OCI-LY3 (cell line): ENCODE measurements at regions not wholly inside any gene's neighbourhood (a gene's known extent, or its start where the extent isn't known, plus 50 kb on each side); places are given as distances from the start of the nearest gene placed in this dataset.

ENCODE experiments used
- H2AFZ ChIP-seq: fragments of 200-600, 300-600 bp; shearing (Covaris generic); 2 replicates; pipeline ENCODE4 v1.6.0; 2014; ENCODE audit warnings: antibody characterized with exemption, low read depth, low read length
- H3K27ac ChIP-seq: fragments of 200-600, 300-600 bp; sonication (generic); 2 replicates; pipeline ENCODE4 v1.5.1; 2014; ENCODE audit warnings: mild to moderate bottlenecking, low read length, moderate library complexity, mixed read lengths
- H3K27me3 ChIP-seq: fragments of 200-600, 300-600 bp; sonication (generic); 2 replicates; pipeline ENCODE4 v1.6.1; 2014; ENCODE audit warnings: low read depth, low read length, mixed read lengths
- H3K36me3 ChIP-seq: fragments of 200-600, 300-600 bp; sonication (generic); replicated peaks from 2 replicates; pipeline ENCODE3; 2014; ENCODE audit warnings: low read depth, low read length, mixed read lengths
- H3K4me1 ChIP-seq: fragments of 300-600, 200-600 bp; sonication (generic); 2 replicates; pipeline ENCODE4 v1.6.1; 2014; ENCODE audit warnings: low read length, mixed read lengths
- H3K4me2 ChIP-seq: fragments of 200-600, 300-600 bp; sonication (generic); 2 replicates; pipeline ENCODE4 v1.6.1; 2014; ENCODE audit warnings: low read length, mixed read lengths
- H3K4me3 ChIP-seq: fragments of 300-600, 200-600 bp; sonication (generic); 2 replicates; pipeline ENCODE4 v1.5.1; 2014; ENCODE audit warnings: antibody characterized with exemption, mild to moderate bottlenecking, low read length, moderate library complexity
- H3K79me2 ChIP-seq: fragments of 300-600, 200-600 bp; shearing (Covaris generic); 2 replicates; pipeline ENCODE4 v1.6.1; 2014; ENCODE audit warnings: mild to moderate bottlenecking, low read length, mixed read lengths
- H3K9ac ChIP-seq: fragments of 300-600, 200-600 bp; shearing (Covaris generic); 2 replicates; pipeline ENCODE4 v1.6.0; 2014; ENCODE audit warnings: mild to moderate bottlenecking, low read length, moderate library complexity
- H3K9me3 ChIP-seq: fragments of 200-600, 300-600 bp; shearing (Covaris generic); 2 replicates; pipeline ENCODE4 v1.6.1; 2014; ENCODE audit warnings: low read length, mixed read lengths; ENCODE audit not compliant: insufficient read depth
- H4K20me1 ChIP-seq: fragments of 200-600, 300-600 bp; sonication (generic); 2 replicates; pipeline ENCODE4 v1.6.1; 2016; ENCODE audit warnings: low read length, mixed read lengths; ENCODE audit not compliant: insufficient read depth
- EZH2phosphoT487 ChIP-seq: fragments of 200-600 bp; shearing (Covaris generic); IDR thresholded peaks from 2 replicates; pipeline ENCODE4 v1.6.1; 2018; ENCODE audit warnings: antibody characterized with exemption, mixed run types, low read depth
- TF ChIP-seq, protein P1 (sequence below): fragments of 200-600, 300-600 bp; sonication (generic); IDR thresholded peaks from 2 replicates; pipeline ENCODE4 v1.5.1; 2014; ENCODE audit warnings: antibody characterized with exemption, low read length, low read depth

DNA sequence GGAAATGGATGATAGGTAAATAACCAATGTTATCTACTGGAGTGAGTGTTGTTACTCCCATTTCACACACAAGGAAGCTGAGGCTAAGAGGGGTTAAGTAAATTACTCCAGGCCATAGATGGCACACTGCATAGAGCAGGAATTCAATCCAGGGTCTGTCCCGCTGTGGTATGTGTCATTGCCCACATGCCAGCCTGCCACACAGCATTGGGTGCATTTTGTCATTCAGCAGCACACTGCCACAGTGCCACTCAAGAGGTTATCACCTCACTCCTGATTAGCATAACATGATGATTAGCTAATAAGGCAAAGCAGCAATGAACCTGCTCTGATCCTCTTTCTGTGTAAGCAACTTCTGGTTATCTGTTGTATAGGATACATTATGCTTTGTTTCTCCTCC is 157.4 kb upstream of the CTNNB1 start:
- Histone ChIP-seq H3K27ac (no peak overlapping the region), H2AFZ (no peak overlapping the region), H3K4me1 (no peaks in the 10 kb centered on the region), H3K9me3 (no peaks in the 10 kb centered on the region), H4K20me1 (no peaks in the 10 kb centered on the region), H3K4me3 (no peak overlapping the region), H3K9ac (no peak overlapping the region), H3K79me2 (no peaks in the 10 kb centered on the region), H3K27me3 (peaks cover 13% of the 10 kb centered on the region; the same call in 1 of the 2 replicates), H3K36me3 (no peaks in the 10 kb centered on the region), H3K4me2 (no peak overlapping the region)
- TF ChIP-seq EZH2phosphoT487, result no peak
- TF ChIP-seq, protein P1, sequence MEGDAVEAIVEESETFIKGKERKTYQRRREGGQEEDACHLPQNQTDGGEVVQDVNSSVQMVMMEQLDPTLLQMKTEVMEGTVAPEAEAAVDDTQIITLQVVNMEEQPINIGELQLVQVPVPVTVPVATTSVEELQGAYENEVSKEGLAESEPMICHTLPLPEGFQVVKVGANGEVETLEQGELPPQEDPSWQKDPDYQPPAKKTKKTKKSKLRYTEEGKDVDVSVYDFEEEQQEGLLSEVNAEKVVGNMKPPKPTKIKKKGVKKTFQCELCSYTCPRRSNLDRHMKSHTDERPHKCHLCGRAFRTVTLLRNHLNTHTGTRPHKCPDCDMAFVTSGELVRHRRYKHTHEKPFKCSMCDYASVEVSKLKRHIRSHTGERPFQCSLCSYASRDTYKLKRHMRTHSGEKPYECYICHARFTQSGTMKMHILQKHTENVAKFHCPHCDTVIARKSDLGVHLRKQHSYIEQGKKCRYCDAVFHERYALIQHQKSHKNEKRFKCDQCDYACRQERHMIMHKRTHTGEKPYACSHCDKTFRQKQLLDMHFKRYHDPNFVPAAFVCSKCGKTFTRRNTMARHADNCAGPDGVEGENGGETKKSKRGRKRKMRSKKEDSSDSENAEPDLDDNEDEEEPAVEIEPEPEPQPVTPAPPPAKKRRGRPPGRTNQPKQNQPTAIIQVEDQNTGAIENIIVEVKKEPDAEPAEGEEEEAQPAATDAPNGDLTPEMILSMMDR, result no peak

DNA sequence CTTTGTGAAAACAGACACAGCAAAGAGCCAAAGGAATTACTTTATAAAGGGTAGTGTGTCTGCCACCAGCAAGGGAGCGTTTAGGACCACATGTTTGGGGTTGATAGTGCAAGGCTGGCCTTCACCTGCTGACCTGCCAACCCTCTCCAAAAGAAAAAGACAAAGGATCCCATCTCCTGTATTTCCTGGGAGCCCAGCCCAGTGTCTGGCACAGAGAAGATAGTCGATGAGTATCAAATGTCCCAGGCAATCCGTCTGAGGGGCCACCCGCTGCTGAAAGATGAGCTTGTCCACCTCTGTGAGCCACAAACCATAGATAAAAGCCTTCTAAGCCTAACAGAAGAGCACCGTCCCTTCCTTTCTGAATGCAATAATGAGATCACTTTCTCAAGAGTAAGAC is 154.8 kb upstream of the CTNNB1 start:
- Histone ChIP-seq H3K36me3 (no peaks in the 10 kb centered on the region), H3K79me2 (no peaks in the 10 kb centered on the region), H2AFZ (no peak overlapping the region), H3K9me3 (no peaks in the 10 kb centered on the region), H3K27ac (no peak overlapping the region), H3K4me1 (no peaks in the 10 kb centered on the region), H3K9ac (no peak overlapping the region), H3K4me2 (no peak overlapping the region), H4K20me1 (no peaks in the 10 kb centered on the region), H3K27me3 (peaks cover 10% of the 10 kb centered on the region; the same call in 1 of the 2 replicates), H3K4me3 (no peak overlapping the region)
- TF ChIP-seq, protein P1, result no peak
- TF ChIP-seq EZH2phosphoT487, result no peak

DNA sequence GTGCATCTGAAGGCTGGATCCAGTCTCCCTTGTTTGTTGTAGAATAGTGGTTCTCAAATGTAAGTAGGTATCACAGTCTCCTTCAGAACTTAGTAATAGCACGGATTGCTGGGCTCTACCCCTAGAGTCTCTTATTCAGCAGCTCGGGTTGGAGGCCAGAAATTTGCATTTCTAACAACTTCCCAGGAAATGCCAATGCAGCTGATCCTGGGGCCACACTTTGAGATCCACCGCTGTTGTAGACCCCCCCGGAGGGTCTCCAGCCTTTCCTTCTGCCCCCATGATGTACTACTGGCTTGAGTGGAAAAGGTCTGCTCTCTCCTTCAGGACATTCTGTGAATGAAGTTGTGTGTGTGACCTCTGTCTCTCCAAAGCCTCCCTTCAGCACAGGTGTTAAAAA is 153.8 kb upstream of the CTNNB1 start:
- Histone ChIP-seq H3K4me3 (no peak overlapping the region), H3K9me3 (no peaks in the 10 kb centered on the region), H2AFZ (no peak overlapping the region), H3K36me3 (no peaks in the 10 kb centered on the region), H3K79me2 (no peaks in the 10 kb centered on the region), H3K9ac (no peak overlapping the region), H3K27me3 (peaks cover 10% of the 10 kb centered on the region; the same call in 1 of the 2 replicates), H3K27ac (no peak overlapping the region), H3K4me2 (no peak overlapping the region), H3K4me1 (no peaks in the 10 kb centered on the region), H4K20me1 (no peaks in the 10 kb centered on the region)
- TF ChIP-seq, protein P1, result no peak
- TF ChIP-seq EZH2phosphoT487, result no peak

DNA sequence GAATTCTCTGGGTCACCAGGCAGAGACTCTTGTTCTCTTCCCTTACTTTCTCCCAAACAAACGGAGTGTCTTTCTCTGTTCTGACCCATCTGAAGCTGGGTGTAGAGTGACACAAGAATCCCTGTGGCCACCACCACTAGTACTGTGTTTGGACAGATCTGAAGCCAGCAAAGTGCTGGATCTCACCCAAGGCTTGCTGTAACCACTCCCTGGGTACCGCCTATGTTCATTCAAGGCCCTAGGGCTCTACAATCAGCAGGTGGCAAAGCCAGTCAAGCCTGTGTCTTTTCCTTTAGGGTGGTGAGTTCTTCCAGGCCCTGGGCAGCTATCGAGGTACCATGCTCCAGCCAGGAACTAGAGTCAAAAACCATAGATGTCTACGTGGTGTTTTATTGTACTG is 149.2 kb upstream of the CTNNB1 start:
- no peaks in the 10 kb centered on the region for H3K9me3 ChIP-seq
- TF ChIP-seq, protein P1, result no peak
- TF ChIP-seq EZH2phosphoT487, result no peak
- H3K4me3 ChIP-seq, result no peak overlapping the region
- H3K4me1 ChIP-seq, result no peaks in the 10 kb centered on the region
- peaks cover 3% of the 10 kb centered on the region; the same call in 1 of the 2 replicates for H3K27me3 ChIP-seq
- H2AFZ ChIP-seq, result no peak overlapping the region
- no peaks in the 10 kb centered on the region for H4K20me1 ChIP-seq
- H3K27ac ChIP-seq, result no peak overlapping the region
- no peaks in the 10 kb centered on the region for H3K36me3 ChIP-seq
- H3K9ac ChIP-seq, result no peak overlapping the region
- H3K79me2 ChIP-seq, result no peaks in the 10 kb centered on the region
- H3K4me2 ChIP-seq, result no peak overlapping the region
